ENCODE measurements at regions not wholly inside any gene's neighbourhood (a gene's known extent, or its start where the extent isn't known, plus 50 kb on each side); places are given as distances from the start of the nearest gene placed in this dataset.

- peak in 2 of 3 donors; percentile 1 to 10 for DNase-seq (ENCODE audit: low read depth in 2 of 3, low spot score in 1 of 3)
Observed at GRCh38 chr10:94183666-94184264, 179.0 kb downstream of the NOC3L start.

- no peak for DNase-seq (ENCODE audit: low read depth in 2 of 3, low spot score in 1 of 3)
Observed at GRCh38 chr10:94186722-94187121, 176.0 kb downstream of the NOC3L start.

GRCh38 chr10:94192333-94192732 is 170.4 kb downstream of the NOC3L start:
- DNase-seq (ENCODE audit: low read depth in 2 of 3, low spot score in 1 of 3): no peak

GRCh38 chr10:94192974-94193373 is 169.8 kb downstream of the NOC3L start:
- no peak for DNase-seq (ENCODE audit: low read depth in 2 of 3, low spot score in 1 of 3)

- no peak for DNase-seq (ENCODE audit: low read depth in 2 of 3, low spot score in 1 of 3)
Observed at GRCh38 chr10:94193466-94193924, 169.2 kb downstream of the NOC3L start.

- no peak for DNase-seq (ENCODE audit: low read depth in 2 of 3, low spot score in 1 of 3)
Observed at GRCh38 chr10:94194256-94194655, 168.5 kb downstream of the NOC3L start.

- no peak for DNase-seq (ENCODE audit: low read depth in 2 of 3, low spot score in 1 of 3)
Observed at GRCh38 chr10:94197241-94197640, 165.5 kb downstream of the NOC3L start.

GRCh38 chr10:94198324-94198723 is 164.4 kb downstream of the NOC3L start:
- DNase-seq (ENCODE audit: low read depth in 2 of 3, low spot score in 1 of 3): no peak

GRCh38 chr10:94199565-94199964 is 163.2 kb downstream of the NOC3L start:
- DNase-seq (ENCODE audit: low read depth in 2 of 3, low spot score in 1 of 3): no peak

GRCh38 chr10:94200146-94200837 is 162.4 kb downstream of the NOC3L start:
- no peak for DNase-seq (ENCODE audit: low read depth in 2 of 3, low spot score in 1 of 3)

GRCh38 chr10:94205396-94205831 is 157.3 kb downstream of the NOC3L start:
- no peak for DNase-seq (ENCODE audit: low read depth in 2 of 3, low spot score in 1 of 3)

GRCh38 chr10:94206176-94206575 is 156.6 kb downstream of the NOC3L start:
- no peak for DNase-seq (ENCODE audit: low read depth in 2 of 3, low spot score in 1 of 3)

GRCh38 chr10:94208315-94208714 is 154.4 kb downstream of the NOC3L start:
- DNase-seq (ENCODE audit: low read depth in 2 of 3, low spot score in 1 of 3): no peak

GRCh38 chr10:94210440-94211168 is 152.1 kb downstream of the NOC3L start:
- no peak for DNase-seq (ENCODE audit: low read depth in 2 of 3, low spot score in 1 of 3)

- no peak for DNase-seq (ENCODE audit: low read depth in 2 of 3, low spot score in 1 of 3)
Observed at GRCh38 chr10:94211169-94211510, 151.6 kb downstream of the NOC3L start.

- no peak for DNase-seq (ENCODE audit: low read depth in 2 of 3, low spot score in 1 of 3)
Observed at GRCh38 chr10:94213001-94213530, 149.7 kb downstream of the NOC3L start.

- DNase-seq (ENCODE audit: low read depth in 2 of 3, low spot score in 1 of 3): no peak
Observed at GRCh38 chr10:94213980-94214379, 148.8 kb downstream of the NOC3L start.

GRCh38 chr10:94214481-94214893 is 148.3 kb downstream of the NOC3L start:
- DNase-seq (ENCODE audit: low read depth in 2 of 3, low spot score in 1 of 3): no peak

GRCh38 chr10:94216201-94216600 is 146.5 kb downstream of the NOC3L start:
- no peak for DNase-seq (ENCODE audit: low read depth in 2 of 3, low spot score in 1 of 3)

- no peak for DNase-seq (ENCODE audit: low read depth in 2 of 3, low spot score in 1 of 3)
Observed at GRCh38 chr10:94217411-94217810, 145.3 kb downstream of the NOC3L start.

- DNase-seq (ENCODE audit: low read depth in 2 of 3, low spot score in 1 of 3): no peak
Observed at GRCh38 chr10:94218493-94219183, 144.1 kb downstream of the NOC3L start.
